Heart left ventricle (tissue), 13 donors: ENCODE measurements at regions not wholly inside any gene's neighbourhood (a gene's known extent, or its start where the extent isn't known, plus 50 kb on each side); places are given as distances from the start of the nearest gene placed in this dataset.

ENCODE experiments used
- CTCF ChIP-seq, 12 donors: fragments of 200-600 bp; sonication (generic) in 4 of 12; IDR thresholded peaks; one replicate each; pipeline versions ENCODE4 v1.5.0 to v1.8.0; 2018 to 2022; ENCODE audit warnings: antibody characterized with exemption in 12 of 12, mild to moderate bottlenecking in 5 of 12
- POLR2A ChIP-seq, 2 donors: fragments of 450-650 bp; IDR thresholded peaks; one replicate each; pipeline ENCODE4 v1.6.1; 2017; ENCODE audit warnings: antibody characterized with exemption in 2 of 2, mild to moderate bottlenecking in 2 of 2, moderate library complexity in 2 of 2
- donor health status: ischemic (EF 13 %, LVEDD 7.1; RV severe dilation, severe dysfunction).
- donor health status: DM: no; HTN: yes; CAD: no.
- donor health status: DM: no; HTN: no; CAD: no.
- donor health status: ischemic (EF 25% LVEDD 6.9; RV normal size, moderate dysfunction).
- donor health status: ischemic (EF 25% LVEDD 5.7; RV mildly dilated, moderate dysfunction).
- donor health status: ischemic (EF 35%, LVEDD 5.7; RV mildly dilated, moderate dysfunction).
- donor health status: nonischemic (EF 11% LVEDD 7.7; RV severe dilation, severe dysfunction).
- donor health status: DM: yes; HTN: yes; CAD: no.
- donor health status: PGD.
- donor health status: ischemic (EF 29% LVEDD 5.4; RV normal size, mild dysfunction).
- donor health status: nonischemic (EF 23%, LVEDD 6.1; RV moderate dilation, normal function).

DNA sequence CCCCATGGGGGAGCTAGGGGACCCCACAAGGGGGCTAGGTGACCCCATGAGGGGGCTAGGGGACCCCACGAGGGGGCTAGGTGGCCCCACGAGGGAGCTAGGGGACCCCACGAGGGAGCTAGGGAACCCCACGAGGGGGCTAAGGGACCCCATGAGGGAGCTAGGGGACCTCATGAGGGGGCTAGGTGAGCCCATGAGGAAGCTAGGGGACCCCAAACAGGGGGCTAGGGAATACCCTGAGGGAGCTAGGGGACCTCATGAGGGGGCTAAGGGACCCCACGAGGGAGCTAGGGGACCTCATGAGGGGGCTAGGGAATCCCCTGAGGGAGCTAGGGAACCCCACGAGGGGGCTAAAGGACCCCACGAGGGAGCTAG, 50.5 kb upstream of the DMRTB1 start:
- TF ChIP-seq CTCF (IDR thresholded peaks at IDR 0.05) (no peak), POLR2A (IDR thresholded peaks at IDR 0.05) (no peak)
